Stimulated activated CD4-positive, alpha-beta T cell treated with anti-CD3 and anti-CD28 coated beads, Interleukin-1b, Interleukin-23, amount 100 ng/mL, for 48 hours (primary cell): ENCODE measurements at regions not wholly inside any gene's neighbourhood (a gene's known extent, or its start where the extent isn't known, plus 50 kb on each side); places are given as distances from the start of the nearest gene placed in this dataset.

Source experiments
- DNase-seq: peaks from one replicate; pipeline ENCODE4 v3.0.0-alpha.2; 2020

DNA sequence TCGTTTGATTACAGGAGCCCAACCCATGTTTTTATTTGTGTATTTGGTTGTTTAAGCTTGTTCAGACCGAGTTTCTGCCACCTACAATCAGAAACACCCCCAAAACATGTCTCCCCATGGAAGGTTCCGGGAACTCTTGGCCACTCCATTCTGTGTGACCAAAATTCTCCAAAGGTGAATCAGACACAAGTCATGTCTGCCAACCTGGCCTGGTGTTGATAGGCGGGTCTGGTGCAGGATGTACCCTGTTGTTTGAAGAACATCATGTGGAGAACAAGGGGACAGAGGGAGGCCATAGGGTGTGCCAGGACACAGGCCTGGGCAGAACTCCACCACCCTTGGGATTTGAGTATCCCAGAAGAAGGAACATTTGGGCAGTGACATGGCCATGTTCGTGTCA lies 147.1 kb upstream of the MYL2 start:
- no peak for DNase-seq

DNA sequence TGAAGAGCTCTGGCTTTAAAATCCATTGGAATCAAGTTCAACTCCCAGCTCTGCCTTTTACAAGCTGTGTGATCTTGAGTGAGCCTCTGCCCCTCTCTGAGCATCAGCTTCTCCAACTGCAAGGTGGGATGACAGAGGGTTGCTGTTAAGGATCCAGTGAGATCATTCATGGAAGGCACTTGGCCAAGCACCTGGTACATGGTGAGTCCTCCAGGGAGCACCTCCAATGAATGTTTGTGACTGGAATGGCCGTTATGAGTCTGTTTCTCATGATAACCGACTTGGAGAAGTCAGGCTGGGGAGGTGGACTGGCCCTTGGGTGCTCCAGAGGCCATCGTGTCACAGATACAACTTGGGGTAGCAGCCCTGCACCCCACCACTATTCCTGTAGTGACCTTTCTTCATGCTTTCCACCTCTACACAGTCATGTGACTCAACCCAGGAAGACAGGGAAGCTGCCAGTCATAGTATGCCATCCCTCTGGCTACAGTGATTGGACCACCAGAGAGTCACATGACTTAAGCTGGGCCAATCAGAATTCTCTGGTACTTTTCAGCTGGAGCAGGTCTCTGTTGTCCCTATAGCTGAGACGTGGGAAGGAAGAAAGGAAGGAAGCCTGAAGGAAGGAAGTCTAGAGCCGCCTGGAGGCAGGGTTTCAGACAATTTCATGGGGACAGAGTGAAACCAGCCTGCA lies 146.5 kb upstream of the MYL2 start:
- DNase-seq = no peak

DNA sequence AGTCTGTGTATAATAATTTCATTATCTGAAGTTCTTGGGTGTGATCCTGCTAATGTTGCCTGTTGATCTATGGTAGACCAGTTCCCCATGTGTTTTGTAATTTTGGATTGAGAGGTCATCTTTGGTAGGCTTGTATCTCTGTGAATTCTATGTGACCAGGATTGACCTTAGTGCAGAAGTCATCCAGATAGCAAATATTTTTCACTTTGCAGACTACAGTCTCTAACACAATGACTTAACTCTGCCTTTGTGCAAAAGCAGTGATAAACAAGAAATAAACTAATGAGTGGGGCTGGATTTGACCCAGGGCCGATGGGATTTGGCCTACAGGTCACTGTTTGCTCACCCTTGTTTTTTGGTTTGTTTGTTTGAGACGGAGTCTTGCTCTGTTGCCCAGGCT lies 144.6 kb upstream of the MYL2 start:
- no peak for DNase-seq

DNA sequence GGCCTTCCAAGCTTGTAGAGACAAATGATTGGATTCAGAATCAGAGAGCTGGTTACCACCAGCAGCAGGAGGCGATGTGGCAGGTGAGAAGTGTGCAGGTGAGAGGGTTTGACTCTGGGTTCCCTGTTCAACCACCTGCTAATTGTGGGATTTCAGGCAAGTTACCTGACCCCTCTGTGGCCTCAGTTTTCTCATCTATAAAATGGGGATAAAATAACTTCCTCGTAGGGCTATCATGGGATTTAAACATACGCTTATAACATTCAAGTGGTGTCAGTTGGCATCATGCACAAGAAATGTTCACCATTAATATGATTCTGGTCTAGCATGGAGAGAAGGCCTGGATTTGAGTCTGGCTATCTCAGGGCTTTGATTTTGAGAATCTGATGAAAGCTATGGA lies 143.8 kb upstream of the MYL2 start:
- DNase-seq = no peak

DNA sequence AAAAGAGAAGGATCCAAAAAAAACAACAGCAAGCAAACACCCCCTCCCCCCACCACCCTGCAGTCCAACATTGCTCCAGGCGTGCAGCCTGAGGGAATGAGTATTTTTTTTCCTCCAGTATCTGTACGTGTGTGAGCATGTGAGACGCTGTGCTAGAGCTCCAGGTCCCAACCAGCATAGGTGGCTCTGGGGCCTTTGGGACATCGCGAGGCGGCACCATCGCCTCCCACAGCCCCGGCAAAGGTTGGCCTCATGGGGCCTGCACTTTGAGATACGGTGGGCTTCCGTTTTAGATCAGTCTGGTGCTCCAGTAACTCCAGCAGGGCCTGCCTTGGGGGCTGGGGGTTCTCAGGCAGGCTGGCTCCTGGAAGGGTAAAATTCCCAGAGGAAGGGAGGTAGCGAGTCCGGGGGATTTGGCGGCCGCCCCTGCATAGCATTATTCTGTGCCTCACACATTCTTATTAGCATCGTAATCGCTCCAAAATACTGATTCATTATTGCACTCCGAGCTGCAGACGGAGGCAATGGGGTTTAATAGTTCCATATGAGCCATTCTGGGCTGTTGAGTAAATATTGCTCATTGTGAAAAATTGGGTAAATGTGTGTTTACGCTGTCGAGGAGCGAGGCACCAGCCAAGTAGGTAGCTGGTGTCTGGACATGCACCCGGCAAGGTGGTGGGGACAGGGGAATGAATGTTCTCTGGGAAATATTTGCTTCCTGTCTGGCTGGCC lies 143.1 kb upstream of the MYL2 start:
- no peak for DNase-seq

DNA sequence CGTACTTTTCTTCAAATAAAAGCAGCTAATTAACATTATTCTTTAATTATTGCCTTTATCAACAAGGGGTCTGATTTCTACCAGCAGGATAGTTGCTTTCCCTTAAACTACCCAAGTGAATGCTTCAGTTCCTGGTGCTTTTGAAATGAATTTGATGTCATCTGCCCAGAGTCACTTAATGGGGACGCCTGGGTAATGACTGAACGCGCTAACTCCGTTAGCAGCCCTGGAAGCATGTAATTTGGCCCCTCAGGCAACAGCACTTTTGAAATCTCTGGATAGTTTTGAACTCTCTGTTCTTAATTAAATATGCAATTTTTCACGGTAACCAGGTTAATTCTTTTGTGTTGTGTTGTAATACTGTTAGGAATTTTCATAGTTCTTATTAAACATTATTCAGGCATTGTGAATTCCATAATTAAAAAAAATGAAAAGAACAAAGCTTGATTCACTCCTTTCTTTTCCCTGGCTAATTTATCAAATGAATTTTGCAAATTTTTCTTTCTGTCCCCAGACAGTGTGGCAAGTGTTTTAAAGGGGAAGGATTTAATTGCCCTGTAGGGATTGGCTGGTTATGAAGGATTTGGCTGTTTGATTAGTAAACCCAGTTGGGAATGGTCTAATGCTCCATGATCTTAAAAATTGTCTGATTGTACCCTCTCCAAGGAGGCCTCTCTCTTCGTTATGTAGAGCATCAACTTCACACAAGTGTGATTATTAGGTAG lies 137.5 kb upstream of the MYL2 start:
- DNase-seq = no peak

DNA sequence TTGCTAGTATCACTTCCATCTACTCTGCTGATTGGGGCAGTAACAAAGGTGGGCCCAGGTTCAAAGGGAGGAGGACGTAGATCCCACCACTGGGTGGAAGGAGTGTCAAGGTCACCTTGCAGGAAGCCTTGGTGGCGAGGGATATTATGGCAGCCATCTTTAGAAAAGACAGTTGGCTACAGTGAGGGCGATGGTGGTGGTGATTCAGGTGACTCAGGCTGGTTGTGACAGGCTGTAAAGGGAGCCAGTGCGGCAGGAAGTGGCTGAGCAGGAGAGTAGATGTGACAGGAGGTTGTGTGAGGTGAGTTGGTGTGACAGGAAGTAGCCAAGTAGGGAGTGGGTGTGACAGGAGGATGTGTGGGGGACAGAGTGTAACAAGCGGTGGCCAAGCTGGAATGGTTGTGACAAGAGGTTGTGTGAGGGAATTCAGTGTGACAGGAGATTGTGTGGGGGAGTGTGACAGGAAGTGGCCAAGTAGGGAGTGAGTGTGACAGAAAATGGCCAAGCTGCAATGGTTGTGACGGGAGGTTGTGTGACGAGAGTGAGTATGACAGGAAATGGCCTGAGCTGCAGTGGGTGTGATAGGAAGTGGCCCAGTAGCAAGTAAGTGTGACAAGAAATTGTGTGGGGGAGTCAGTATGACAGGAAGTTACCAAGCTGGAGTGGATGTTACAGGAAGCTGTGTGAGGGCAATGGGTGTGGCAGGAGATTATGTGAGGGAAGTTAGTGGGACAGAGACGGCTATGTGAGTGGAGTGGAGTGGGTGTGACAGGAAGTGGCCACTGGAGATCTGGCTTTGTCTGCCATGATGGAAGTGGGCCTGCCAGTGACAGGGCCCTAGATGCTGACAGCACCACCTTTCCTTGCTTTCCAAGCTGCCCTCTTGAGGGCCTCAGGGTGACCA lies 136.5 kb upstream of the MYL2 start:
- DNase-seq = peak; percentile 81

DNA sequence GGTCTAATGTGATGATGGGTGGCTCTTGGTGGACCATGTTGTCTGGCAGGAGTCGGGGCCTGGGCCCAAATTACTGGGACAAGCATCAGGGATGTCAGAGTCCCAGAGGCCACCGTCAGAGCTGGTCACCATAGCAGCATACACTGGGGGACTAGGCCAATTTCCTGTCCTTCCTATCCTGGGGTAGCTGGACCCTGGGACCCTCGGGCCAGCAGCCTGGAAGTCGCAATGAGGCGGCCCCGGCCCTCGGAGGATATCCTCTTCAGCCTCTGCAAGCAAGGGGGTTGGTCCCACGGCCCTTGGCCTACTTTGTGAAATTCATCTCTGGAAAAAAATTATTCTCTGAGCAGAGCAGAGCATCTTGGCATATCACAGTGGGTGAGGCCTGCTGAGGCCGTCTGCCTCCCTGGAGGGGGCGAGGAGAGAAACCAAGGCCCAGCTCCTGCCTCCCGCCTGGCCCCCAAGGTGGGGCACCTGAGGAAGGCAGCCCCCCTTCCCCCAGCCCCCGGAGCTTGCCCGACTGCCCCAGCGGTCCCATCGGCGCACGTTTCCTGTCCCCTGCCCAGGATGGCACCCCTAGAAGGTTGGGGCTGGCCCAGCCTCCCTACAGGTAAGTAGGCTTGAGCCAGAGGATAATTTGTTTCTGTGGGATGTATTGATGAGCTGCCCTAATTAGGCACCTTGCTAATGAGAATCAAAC lies 135.0 kb upstream of the MYL2 start:
- DNase-seq = no peak

DNA sequence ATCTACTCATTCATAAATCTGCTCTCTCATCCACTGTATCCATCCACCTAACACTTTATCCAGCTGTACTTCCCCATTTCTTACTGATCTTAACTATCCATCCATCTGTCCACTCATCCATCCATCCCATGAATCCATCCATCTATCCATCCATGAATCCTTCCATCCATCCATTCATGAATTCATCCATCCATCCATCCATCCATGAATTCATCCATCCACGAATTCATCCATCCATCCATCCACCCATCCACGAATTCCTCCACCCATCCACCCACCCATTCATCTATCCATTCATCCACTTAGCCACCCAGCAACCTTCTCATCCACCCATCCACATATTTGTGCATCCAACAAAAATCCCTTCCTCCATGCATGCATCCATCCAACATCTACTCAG lies 128.6 kb upstream of the MYL2 start:
- DNase-seq = no peak

DNA sequence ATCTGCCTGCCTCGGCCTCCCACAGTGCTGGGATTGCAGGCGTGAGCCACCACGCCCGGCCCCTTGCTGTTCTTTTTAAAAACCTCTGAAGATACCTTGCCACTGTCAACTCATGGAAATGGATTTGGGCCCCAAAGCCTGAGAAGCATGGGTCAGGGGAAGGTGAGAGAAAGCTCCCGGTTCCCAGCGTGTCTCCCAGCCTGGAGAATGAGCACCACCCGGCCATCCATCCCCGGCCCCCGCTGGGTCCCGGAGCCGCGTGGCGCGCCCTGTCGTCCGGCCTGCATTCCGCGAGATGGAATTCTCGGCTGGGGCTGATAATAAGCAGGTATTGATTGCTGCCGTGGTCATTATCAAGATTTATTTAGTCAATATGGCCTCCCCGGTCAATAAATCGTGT lies 126.5 kb upstream of the MYL2 start:
- no peak for DNase-seq

DNA sequence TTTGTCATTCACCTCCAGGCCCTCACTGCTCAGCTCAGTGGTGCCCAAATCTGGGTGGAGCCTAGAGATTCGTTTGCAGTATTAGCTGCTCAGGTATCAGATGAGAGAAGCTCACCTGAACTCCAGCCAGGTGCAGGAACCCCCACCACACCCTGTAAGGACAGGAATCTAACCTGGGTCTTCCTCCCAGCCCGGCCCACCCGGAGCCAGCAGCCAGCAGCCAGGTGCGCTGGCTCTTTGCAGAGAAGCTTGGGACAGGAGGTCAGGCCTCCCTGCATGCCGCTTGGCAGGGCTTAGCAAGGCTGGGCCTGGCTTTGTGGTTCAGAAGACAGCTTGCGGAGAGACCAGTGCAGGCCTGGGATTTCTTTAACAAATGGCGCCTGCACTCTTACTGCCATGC lies 125.6 kb upstream of the MYL2 start:
- no peak for DNase-seq

DNA sequence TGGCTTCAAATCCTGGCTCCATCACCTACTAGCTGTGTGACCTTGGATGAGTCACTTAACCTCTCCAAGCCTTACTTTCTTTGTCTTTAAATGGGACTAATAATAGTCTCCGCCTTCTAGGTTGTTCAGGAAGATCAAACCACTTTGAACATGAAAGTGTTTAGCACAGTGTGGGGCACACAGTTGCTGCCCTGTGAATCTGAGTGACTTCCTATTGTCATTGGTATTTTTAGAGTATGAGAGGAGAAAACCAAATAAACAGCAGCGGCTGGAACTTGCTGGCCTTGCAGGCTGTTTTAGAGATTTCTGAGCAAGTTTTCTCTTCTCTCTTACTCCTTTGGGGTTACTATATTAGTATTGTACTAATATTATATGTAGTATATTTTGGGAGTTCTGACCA lies 120.7 kb upstream of the MYL2 start:
- DNase-seq = no peak

DNA sequence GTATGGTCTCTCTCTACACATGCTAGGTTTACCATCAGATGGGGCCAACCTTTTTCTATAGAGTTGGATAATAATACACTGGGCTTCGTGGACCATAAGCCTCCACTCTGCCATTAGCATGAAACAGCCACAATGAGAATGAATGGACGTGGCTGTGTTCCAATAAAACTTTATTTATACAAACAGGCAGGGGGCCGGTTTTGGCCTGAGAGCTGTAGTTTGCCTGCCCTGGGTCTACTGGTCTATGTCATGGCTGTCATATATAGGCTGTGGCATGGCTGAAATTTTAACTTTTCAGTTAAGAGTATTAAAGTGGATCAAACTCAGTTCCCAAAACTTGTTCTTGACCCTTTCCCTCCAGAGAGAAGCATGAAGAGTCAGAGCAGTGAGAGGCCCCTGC lies 120.3 kb upstream of the MYL2 start:
- DNase-seq = no peak

DNA sequence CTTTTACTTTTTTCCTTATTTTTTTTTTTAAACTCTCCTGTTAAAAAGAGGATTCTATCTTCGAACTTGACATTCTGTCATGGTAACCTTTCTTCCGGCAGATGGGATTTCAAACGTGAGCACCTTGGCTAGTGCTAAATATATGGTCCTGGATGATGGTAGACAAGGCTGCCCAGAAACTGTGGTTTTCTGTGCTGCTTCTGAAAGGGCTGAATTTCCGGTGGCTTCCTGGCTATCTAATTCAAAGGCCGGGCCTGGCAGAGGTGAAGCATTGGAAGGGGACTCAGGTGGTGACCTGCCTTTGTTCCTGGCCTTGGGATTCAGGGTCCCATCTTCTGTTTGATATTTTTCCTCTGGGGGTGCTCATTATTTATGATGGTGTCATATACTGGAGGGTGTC lies 118.6 kb upstream of the MYL2 start:
- DNase-seq = no peak

DNA sequence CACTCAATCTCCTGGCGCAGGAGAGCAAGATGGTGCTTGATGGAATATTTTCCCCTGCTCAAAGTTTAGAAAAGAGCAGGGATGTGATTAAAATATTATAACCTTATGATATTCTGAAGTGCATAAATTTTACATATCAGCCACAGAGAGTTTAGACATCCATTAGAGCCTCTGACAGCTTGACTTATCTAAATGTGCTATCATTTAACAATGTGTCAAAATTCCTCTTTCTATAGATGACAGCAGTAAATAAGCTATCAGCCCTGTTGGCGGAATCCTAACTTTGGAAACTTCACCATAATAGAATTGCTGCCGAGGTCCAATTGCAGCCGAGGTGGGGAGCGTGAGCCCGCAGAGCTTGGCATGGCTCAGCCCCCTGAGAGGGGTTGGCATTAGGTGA lies 117.7 kb upstream of the MYL2 start:
- DNase-seq = no peak

DNA sequence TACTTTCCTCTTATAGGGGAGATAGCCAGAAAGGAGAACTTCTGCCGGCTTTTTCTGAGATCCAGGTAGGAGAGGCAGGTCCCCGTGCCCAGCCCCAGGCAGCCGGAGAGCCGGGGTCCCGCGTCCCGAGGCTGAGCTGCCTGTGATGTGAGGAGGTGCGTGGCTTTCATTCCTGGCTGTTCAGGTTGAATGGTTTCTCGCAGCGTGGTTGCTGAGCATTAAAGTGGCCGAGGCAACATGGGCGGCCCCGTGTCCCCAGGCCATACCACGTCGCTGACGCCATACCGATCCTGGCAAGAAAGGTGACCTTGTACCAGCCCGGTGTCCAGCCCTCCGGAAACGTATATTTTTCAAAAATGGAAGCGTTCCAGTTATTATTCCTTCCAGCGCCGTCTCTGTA lies 116.7 kb upstream of the MYL2 start:
- no peak for DNase-seq

DNA sequence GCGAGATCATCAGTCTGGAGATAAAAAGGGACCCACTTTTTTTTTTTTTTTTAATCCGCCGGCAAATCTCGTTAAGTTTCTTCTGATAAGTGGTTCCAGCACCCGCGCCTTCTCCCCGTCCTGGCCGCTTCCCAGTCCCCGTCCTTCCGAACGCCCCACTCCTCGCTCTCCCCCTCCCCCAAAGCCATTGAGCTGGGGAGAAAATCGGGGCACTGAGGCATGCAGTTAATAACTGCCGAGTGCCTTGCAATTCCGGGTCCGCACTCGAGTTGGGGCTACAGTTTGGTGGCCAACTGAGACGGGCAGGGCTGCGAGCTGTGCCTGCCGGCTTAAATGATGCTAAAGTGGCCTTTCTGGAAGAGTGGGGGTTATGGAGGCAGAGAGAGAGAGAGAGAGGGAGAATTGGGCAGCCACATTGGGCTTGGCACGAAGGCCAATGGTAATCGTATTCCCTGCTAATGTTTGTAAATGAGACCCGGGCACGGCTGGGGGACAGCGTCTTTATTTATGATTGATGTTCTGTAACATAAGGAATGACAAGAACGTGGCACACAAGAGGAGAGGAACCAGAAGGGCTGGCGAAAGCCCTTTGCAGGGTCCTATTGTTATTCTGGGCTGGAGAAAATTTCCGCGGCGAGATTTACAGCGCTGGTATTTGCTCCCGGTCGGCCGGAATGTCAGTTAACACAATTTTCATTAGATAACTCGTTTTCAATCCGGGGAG lies 115.4 kb upstream of the MYL2 start:
- no peak for DNase-seq

DNA sequence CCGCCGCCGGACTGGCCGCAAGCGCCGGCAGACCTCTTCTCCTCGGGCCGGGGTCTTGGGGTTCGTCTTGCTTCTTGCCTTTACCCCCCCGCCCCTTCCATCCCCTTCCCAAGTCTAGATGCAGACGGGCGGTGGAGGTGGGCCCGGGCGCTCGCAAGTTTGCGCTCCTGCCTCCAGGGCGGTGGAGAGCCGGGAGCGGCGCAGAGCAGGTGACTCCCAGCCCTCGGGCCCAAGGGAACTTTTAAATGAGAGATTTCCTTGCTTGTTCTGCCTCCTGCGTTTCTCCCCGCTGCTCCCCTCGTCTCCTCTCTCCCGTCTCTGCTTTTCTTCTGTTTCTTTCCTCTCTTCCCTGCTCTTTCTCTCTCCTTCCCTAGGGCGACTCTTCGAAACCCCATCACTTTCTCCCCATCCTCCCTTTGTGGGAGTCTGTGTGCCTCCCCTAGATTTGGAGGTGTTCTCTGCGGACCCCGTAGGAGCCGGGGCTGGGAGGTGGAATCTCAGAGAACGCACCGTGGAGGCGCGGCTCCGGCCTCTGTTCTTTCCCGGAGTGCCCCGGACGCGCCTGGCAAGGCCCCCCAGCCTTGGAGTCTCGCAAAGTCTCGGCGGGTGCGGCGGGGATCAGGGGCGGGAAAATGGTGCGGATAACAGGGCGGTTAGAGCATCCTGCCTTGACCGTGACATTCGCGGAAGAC lies 114.7 kb upstream of the MYL2 start:
- DNase-seq = no peak

DNA sequence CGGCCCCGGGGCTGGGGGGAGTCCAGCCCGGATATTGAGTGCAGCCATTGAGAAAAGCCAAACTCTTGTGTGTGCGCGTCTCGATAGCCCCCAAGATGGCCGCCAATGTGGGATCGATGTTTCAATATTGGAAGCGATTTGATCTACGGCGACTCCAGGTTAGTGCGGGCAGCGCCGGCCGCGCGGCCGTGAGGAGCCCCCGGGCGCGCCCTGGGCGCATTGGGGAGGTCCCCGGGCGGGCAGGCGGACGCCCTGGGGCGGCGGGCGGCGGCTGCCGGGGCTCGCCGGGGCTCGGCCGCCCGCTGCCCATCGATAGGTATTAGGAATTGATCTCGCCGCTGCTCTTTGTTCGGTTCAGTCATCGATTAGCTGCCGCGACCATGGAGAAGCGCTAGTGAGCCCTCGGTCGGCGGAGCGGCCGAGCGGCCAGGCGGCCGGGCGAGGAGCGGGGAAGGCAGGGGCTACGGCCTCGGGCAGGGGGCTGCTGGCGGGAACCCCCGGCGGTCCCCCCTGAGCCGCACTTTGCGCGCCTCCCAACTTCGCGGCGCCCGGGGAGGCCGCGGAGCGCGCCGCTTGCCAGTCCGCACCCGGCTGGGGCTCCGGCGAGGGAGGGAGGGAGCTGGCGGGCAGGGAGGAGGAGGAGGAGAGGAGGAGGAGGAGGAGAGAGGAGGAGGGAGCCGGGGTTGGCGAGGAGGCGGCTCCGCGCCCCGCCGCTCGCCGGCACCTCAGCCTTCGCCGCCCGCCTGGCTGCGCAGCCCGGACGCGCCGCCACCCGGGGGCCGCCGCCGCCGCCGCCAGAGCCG lies 113.9 kb upstream of the MYL2 start, which contains the start of gene CUX2:
TSS of gene CUX2 (plus strand) at position 83 of the 803 bp plus-strand sequence.
- no peak for DNase-seq
